HG02840 (cell line): ENCODE measurements at regions not wholly inside any gene's neighbourhood (a gene's known extent, or its start where the extent isn't known, plus 50 kb on each side); places are given as distances from the start of the nearest gene placed in this dataset.

Source experiments
- ATAC-seq: cut with Tn5 transposase; IDR thresholded peaks from one replicate; pipeline ENCODE4 v1.9.1; 2021; ENCODE audit warnings: mild to moderate bottlenecking, moderate library complexity, moderate number of reproducible peaks; ENCODE audit not compliant: unreplicated experiment, low FRiP score

DNA sequence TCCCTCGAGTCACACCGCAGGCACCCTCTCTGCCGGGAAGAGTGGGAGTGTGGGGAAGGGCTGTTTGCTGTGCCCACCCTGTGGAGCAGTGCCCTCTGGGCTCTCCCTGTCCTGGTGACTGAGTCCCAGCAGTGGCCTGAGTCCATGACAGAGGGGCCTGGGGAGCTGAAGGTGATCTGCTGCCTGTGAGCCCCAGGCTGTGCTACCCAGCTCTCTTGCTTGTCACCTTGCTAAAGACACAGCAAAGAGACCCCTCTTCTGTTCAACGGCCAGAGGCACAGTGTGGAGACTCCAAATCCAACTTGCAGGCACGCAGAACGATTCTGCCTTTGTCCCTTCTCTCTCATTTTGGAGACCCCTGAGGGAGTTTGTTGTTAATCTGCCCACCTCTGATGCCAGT lies 232.6 kb downstream of the OPA1 start:
- ATAC-seq = no peak

DNA sequence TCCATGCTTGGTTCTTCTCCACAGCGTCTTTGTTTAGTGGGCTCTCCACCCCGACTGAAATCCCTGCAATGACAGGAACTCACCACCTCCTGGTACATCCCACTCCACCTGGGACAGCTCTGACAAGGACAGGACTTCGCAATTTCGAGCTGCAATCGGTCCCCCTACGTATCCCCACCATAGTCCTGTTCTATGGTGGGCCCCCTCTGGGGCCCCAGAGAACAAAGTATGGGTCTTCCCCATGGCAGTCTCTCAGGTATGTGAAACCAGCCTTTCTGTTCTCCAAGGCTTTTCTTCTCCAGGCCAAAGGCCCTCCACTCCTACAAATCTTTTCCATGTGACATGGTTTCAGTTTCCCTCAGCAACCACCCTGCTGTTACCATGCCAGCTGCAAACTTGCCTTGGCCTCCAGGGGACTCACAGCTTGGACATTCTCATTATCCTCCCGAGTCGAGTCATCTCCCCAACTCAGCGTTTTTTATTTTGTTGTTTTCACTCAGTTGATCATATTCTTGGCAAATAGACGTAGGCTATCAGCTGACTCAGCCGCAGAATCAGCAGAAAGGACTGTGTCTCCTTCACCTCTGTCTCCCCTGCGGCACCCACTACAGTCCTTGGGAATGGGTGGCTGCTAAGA lies 233.3 kb downstream of the OPA1 start:
- no peak for ATAC-seq

DNA sequence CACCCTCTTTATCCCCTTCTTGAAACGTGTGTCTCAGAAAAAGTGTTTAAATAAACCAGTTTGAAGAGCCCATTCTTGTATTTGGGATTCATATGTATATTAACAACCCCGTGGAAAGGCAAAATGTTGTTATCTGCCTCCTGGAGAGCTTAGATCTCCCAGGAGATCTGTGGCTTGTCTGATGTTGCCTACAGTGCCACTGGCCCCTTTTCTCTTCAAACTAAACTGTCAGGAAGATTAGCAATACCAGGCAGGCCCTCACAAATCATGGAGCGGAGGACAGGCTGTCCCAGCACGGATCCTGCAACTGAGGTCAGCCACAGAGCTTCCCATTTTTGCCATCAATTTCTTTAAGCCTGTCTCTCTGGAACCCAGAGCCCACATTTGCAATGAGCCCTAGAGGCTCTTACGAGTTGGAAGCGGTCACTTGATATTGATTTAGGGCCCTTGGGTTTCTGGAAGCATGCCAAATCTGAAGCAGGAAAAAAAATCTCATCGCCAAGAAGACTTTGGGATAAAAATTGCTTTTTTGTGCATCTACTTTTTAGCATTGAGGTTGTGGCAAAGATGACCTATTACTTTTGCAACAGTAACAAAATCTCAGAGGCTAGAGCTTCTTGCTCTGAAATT lies 234.1 kb downstream of the OPA1 start:
- no peak for ATAC-seq

DNA sequence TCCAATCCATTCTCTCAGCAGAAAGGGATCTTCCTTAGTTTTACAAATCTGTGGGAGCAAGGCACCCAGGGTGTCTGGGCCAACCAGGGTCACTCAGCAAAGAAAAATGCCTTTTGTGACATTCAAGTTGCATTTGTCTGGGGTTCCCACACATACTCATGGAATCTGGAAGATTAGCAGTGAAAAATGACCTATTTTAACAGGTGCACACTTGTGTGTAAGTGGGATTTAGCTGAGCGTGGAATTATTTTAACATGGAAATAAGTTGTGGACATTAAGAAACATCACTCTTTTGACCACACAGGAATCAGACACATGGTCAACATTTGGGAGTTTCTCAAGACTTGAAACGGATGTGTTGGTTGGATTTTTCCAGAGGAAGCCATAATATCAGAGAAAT lies 234.9 kb downstream of the OPA1 start:
- ATAC-seq = no peak

DNA sequence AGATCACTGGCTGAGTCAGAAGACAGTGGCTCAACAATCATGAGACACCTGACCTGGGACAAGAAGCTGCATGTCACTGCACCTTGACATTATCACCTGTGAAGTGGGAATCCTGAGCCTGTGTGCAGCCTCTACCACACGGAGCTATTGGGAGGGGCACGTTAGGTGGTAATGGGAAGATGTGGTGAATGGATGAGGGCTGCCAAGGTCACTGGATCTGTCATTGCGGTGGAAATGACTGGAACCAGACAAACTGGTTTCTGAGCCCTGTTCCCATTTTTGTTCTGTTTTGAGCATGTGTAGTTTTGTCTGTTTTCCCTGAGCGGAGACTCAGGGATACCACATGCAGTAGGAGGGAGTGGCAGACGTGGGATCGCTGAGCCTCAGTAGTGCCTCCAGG lies 235.5 kb downstream of the OPA1 start:
- ATAC-seq = no peak

DNA sequence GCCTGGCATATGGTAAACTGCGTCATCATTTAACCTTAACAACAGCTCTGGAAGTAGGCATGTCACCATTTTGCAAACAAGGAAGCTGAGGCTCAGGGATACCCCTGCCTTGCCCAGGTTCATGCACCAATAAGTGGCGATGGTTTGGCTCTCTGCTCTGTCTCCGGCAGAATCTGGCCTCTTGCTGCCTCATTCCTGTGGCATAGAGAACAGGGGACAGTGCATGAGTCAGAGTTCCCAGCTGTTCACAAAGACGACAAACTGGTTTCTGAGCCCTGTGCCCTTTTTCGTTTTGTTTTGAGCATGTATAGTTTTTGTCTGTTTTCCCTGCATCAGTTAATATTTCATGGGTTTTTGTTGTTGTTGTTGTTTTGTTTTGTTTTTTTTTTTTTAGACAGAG lies 236.8 kb downstream of the OPA1 start:
- ATAC-seq = no peak

DNA sequence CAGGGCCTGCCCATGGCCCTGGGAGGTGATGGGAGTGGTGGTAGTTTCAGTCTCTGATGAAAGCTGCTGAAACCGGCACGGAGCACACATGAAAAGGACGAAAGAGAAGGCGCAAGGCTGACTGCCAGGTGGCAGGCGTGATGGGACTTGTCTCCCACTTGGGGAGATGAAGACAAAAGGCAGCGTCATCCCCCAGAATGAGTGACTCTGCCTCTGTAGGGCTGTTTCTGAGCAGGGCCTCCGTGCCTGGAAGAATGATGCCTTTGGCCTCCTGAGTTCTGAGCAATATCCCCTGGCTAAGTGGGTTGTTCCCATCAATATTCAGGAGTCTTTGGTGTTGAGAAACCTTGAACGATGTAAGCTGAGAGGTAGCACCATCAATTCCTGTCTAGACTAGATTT lies 237.8 kb downstream of the OPA1 start:
- no peak for ATAC-seq

DNA sequence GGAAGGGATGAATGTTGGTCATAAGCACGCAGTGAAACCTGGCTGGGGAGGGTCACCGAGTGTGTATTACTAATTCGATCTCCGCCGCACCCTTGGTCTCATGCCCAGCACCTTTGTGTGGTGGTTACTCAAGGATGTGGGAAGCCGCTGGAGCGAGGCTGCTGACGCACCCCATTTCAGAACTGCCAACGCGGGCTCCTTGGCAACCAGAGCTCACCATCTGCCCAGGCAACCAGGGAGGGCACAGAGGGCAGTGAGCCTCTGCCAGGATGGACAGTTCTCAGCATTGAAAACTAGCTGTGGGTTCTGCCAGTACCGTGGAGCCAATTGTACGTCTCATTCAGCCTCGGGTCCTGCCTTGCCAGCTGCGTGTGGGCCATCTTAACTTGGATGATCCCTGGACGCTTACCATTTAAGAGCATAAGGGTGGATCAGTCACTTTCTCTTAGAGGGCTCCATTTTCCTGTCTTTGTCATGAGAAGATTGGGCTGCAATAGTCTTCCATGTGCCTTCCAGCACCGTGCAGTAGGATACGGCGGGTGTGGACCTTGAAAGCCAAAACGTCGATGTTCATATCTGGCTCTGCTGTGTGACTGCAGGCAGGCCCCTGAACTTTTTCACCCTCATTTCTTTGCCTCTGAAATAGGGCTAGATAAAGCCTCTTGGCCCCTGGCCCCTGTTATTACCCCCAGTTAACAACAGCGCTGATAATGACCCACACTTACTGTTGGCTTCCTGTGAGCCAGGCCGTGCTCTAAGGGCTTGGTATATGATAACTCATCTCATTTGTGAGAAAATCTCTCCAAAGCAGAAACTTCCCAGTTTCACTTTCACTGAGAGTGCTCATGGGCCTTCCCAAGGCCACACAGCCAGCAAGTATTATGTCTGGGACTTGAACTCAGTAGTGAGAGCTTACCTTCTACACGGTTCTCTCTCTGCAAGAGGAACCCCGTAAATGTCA lies 238.8 kb downstream of the OPA1 start:
- ATAC-seq = no peak

DNA sequence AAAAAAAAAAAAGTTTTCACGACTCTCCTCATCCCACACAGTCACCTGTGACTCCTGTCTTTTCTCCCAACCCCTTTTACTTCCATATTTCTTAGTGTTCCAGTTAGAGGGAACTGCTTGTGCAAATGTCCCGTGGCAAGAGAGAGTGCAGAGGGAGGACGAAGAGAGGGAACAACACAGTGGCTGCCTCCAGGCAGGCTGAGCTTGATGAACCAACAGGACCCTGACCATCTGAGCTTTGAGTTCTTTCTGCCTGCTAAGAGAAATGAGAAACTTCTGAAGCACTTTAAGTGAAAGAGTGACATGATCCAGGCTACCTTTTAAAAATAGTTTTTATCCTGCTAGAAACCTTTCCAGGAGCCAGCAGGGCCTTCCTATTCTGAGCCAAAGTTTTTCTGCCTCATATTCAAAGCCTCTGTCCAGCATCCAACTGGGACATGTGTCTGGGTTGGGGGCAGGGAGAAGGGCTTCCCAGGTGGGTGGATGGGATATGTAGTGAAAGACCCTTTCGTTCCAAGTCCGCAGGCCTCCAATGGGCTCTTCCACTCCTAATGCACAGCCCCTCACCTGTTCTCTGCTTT lies 239.9 kb downstream of the OPA1 start:
- ATAC-seq = no peak

DNA sequence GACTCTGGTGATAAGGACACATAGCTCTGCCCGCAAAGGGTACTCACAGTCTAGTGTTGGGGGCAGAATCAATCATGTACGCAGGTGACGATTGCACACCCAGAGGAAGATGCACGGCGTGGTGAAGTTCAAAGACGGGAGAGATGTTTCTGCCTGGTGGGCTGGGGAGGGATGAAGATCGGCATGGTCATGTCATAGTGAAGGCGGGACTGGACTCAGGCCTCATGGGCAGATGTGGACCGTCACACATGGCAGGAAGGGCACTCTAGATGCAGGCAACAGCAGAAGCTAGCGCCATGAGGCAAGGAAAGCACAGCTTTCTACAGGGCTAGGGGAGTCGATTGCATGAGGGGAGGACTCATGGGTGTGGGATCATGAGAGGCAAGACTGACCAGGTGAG lies 240.6 kb downstream of the OPA1 start:
- ATAC-seq = no peak

DNA sequence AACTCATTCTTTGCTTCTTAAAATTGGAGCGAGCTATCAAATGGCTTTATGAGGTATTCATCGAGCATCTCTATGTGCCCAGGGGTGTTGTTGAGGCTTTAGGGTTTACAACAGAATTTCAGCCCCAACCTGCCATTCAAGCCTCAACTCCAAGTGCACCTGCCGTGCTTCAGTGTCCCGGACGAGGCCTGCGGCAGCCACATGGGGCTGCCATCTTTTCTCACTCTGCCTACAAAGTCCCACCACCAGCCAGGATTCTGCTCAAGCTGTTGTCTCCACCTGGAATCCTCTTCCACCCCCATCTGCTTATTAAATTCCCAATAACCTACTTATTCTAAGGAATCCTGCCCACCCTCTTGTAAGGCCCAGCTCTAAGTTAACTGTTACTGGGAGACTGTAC lies 242.4 kb downstream of the OPA1 start:
- ATAC-seq = no peak

DNA sequence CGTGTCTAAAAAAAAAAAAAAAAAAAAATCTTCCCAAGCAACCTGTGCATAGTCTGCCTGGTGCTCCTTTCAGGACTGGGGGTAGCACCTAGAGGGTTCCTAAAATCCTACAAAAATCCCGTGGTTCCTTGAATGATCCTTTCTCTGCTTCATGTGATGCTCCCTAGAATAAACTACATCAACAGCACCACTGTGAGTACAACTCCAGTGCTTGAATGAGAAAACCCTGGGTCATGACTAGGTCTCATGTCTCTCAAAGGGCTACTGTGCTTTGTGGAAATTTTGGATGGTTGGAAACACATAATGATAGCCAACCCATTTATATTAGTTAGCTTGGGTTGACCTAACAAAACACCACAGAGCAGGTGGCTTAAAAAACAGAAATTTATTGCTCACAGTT lies 243.5 kb downstream of the OPA1 start:
- ATAC-seq = no peak

DNA sequence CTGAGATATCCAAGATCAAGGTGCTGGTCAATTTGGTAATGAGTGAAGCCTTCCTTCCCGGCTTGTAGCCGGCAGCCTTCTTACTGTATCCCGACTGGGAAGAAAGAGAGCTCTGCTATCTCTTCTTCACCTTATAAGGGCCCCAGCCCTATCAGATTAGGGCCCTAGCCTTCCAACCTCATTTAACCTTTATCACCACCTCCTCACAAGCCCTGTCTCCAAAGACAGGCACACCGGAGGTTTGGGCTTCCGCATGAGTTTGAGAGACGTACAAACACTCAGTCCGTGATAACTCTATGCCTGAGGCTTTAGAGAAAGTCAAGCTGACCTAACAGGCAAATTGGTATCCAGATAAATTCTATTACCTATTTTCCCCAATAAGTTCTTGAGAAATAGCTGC lies 243.9 kb downstream of the OPA1 start:
- no peak for ATAC-seq

DNA sequence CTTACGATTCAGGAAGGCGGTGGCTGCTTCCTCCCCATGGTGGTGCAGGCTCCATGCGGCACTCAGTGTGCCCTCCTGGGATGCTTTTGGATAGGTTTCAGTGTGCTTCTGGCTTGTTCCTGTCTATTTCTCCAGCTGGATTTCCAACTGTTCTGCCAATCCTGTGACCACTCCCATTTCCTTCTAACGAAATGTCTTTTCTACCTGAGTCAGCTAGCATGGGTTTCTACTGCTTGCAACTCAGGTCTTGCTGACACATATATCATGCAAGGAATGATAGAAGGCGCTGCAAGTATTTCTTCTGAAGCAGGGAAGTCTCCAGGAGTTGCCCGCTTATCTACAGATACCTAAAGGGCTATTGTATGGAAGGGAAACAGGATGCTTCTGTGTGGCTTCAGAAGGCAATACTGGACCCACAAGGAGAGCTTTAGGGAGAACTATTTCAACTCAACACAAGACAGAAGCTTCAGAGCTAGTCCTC lies 244.4 kb downstream of the OPA1 start:
- ATAC-seq = no peak

DNA sequence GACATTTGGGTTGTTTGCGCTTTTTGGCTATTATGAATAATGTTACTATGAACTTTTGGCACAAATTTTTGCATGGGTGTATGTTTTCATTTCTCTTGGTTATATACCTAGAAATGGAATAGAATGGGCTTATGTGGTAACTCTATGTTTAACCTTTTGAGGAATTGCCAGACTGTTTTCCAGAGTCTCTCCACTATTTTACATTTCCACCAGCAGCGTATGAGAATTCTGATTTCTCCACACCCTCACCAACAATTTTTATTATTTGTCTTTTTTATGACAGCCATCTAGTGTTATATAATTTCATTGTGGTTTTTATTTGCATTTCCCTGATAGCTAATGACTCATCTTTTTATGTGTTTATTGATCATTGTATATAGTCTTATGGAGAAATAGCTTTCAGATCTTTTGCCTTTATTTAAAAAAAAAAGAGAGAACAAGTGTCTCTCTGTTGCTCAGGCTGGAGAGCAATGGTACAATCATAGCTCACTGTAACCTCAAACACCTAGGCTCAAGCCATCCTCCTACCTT lies 247.2 kb downstream of the OPA1 start:
- no peak for ATAC-seq

DNA sequence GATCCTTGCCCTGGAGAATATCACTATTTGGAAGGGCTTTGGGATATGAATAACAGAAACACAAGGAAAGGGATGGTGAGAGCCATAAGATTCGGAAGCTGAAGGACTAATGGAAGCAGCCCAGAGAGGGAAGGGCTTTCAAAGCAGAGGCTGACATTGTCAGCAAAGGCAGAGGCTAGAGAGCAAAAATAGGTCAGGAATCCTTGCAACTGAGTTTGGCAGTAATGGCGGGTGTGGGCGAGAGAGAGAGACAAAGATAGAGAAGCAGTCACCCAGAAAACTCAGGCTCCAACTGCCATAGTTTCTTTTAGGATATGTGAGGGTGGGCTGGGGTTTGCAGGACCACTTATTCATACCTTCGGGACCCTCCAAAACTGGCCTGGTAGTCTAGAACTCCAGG lies 248.6 kb downstream of the OPA1 start:
- no peak for ATAC-seq

DNA sequence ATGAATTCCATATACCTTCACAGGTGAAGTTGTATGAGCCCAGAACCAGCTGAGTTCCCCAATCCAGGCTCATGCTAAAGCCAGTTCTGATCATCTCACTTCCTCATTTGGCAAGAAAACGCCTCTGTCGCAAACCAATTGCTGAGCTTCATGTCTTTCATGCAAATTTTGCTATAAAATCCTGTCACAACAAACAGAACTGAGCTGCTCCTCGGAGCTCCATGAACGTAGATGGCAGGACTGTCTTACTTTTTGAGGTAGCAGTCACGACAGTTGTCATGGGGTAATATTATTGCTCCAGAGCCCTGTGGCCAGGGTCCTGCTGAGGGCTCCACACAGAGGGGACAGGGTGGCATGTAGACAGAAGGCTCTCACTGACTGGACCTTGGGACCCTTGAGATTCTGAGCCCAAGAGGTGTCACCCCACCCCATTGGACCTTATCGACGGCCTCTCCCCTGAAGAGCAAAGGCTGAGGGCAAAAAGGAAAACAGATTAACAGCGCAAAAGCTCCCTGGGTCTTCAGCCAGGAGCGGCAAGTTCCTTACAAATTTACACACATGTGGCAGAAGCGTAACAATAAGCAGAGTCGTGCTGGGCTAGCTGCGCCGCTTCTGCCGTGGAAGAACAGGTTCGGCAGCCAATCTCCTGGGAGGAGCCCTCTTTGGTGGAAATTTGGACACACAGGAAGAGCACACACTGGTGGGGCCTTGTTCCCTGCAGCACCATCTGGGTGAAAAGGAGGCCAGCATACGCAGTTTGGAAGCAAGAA lies 249.2 kb downstream of the OPA1 start:
- ATAC-seq = no peak

DNA sequence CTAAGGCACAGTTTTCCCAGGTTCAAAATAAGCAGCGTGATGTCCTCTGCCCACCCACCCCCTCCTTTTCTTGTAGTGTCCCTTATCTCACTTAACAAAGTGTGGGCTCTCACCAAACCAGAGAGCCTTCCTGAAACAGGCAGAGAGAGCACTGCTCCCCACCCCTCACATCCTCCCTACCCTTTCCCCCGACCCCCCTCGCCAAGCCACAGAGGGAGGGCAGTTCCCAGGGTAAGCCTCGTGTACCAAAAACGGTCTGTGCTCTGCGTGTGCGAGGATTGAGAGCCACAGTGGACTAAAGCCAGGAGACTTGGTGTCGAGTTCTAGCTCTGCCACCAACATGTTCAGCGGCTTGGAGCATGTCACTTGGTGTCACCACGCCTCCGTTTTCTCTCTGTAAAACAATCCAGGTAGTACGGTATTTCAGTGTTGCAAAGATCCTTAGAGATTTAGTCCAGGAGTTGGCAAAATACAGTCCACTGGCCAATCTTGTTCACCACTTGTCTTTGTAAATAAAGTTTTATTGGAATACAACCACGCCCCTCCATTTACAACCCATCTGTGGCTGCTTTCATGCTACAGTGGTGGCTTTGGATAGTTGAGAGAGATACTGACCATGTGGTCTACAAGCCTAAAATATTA lies 249.9 kb downstream of the OPA1 start:
- ATAC-seq = no peak

DNA sequence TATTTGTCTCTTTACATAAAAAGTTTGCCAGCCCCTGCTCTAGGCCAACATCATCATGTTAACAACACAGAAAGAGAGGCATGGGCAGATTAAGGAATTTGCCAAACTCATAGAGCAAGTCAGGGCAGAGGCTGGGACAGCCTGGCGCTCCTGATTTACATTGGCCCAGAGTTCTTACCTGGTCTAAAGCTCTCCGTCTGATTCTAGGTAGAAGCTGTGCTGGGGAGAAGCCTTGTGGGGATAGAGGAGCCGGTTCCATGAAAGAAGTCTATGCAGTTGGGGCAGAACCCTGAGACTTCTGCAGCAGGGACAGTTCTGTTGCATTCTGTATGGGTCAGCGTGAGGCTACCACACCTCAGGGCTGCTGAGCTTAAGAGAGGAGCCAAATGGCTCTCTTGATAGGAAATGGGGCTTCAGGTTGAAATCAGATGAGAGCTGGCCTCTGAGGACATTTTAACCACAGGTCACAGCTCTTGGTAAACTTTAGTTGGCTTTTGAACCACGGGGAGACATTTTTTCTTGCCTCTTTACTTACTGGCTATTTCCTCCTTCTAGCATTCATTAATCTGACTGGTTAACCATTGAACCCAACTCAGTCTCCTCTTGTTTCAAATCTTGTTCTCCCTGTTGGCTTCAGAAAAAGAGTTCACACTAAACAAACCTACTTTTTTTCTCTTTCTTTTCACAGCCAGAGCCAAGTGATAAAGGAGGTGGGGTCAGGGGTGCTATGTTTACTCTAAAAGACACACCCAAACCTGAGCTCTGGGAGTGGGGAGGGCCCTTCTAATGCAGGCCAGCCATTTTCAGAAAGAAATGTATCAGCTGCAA lies 250.7 kb downstream of the OPA1 start:
- ATAC-seq = peak; percentile 45
